DOHH2 (cell line): ENCODE measurements at regions not wholly inside any gene's neighbourhood (a gene's known extent, or its start where the extent isn't known, plus 50 kb on each side); places are given as distances from the start of the nearest gene placed in this dataset.
"Not testable (repeated sequence)": the region's sequence is repeated elsewhere in the genome, so short reads cannot be mapped to it uniquely, and the experiment has no call there.

Experiments
- CTCF ChIP-seq: fragments of 200-600 bp; sonication (generic); IDR thresholded peaks from one replicate; pipeline ENCODE4 v1.5.1; 2014; ENCODE audit warnings: antibody characterized with exemption, mild to moderate bottlenecking, low read depth, low read length; ENCODE audit not compliant: poor library complexity, severe bottlenecking
- EZH2phosphoT487 ChIP-seq: fragments of 200-600 bp; sonication (generic); IDR thresholded peaks from 2 replicates; pipeline ENCODE4 v1.6.1; 2017; ENCODE audit warnings: borderline replicate concordance, mild to moderate bottlenecking, antibody characterized with exemption, low read length, moderate library complexity, mixed read lengths

DNA sequence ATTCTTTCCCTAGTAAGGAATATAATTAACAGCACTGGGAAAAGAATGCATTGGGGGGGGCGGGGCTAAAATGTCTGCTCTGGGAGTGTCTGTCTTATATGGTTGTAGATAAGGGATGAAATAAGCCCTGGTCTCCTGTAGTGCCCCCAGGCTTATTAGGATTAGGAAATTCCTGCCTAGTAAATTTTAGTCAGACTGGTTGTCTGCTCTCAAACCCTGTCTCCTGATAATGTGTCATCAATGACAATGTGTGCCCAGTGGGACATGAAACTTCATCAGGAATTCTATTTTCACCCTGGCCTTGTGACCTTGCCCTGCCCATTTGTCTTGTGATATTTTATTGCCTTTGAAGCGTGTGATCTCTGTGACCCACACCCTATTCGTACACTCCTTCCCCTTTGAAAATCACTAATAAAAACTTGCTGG lies 61.9 kb upstream of the UGT2B7 start:
- not testable (repeated sequence) for TF ChIP-seq CTCF, EZH2phosphoT487
